ENCODE measurements at regions not wholly inside any gene's neighbourhood (a gene's known extent, or its start where the extent isn't known, plus 50 kb on each side); places are given as distances from the start of the nearest gene placed in this dataset.
A peak's percentile ranks its signal among the peaks of the same experiment; 100 is the strongest.

DNA sequence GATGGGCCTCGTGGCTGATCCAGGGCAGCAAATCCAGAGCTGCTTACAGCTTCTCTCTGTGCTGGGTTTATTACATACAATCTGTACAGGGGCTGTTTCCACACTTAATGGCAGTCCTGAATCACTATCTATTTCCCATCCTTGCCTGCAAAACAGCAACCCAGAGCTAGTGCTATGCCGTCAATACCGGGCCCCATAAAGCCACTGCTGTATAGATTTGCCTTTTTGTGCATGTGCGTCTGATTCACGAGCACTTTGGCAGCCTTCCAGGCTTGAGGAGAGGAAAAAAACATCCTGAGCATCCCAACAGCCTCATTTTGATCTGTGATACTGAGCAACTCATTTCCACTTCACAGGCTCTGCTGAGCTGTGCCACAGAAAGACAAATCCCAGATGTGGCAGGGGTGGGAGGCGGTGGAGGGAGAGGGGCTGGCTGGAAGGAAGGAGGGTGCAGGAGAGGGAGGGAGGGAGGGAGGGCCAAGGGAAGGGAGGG lies 65.2 kb upstream of the TARBP1 start:
- Histone ChIP-seq H3K9me3 (no peaks in the 10 kb centered on the region), H3K36me3 (no peaks in the 10 kb centered on the region), H3K27ac (replicated peaks in 1 of 4) (peak overlapping the region; percentile 92 to 99 (median 96)), H3K4me3 (no peak overlapping the region), H3K27me3 (no peaks in the 10 kb centered on the region), H3K4me1 (peaks cover 66 to 75% (median 74%) of the 10 kb centered on the region in 4 donors)
- intact Hi-C loops (cut with DNase I), result no loop called here
- 7% methylated on average over 6 of the region's 6 CpGs for WGBS
- no peak for DNase-seq (ENCODE audit: extremely low spot score)
- no peak for TF ChIP-seq POLR2A (IDR thresholded peaks at IDR 0.05; ENCODE audit: low read depth)
- peak; percentile 62 to 82 for TF ChIP-seq POLR2AphosphoS5 (IDR thresholded peaks at IDR 0.05)
- TF ChIP-seq, protein P1, sequence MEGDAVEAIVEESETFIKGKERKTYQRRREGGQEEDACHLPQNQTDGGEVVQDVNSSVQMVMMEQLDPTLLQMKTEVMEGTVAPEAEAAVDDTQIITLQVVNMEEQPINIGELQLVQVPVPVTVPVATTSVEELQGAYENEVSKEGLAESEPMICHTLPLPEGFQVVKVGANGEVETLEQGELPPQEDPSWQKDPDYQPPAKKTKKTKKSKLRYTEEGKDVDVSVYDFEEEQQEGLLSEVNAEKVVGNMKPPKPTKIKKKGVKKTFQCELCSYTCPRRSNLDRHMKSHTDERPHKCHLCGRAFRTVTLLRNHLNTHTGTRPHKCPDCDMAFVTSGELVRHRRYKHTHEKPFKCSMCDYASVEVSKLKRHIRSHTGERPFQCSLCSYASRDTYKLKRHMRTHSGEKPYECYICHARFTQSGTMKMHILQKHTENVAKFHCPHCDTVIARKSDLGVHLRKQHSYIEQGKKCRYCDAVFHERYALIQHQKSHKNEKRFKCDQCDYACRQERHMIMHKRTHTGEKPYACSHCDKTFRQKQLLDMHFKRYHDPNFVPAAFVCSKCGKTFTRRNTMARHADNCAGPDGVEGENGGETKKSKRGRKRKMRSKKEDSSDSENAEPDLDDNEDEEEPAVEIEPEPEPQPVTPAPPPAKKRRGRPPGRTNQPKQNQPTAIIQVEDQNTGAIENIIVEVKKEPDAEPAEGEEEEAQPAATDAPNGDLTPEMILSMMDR (IDR thresholded peaks at IDR 0.05), result no peak
- TF ChIP-seq EP300 (IDR thresholded peaks at IDR 0.05), result no peak

DNA sequence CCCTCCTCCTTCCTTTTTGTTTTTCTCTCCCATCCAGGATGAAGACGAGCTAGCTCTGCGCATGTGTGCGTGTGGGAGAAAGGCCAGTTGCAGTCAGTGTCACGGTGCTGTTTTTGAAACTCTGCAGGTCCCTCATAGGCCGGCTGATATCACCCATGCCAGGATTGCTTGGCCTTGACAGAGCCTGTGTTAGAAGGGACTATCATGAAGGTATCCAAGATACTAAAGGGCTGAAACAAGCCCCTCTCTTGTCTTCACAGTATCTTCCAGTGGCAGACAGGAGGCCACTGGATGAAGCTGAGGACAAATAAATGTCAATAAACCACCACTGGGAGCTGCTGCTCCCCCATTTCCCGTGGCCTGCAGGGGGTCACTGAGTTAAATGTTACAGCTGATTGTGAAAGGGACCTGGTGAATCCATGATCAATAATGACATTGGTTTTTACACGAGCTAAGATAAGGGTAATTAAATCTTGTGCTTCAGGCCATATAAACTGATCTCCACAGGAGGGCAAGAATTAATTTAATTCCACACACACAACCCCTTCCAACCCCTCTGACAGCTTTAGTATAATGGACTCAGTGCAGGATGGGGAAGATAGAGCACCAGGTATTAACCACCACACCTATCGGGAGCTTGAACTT lies 64.6 kb upstream of the TARBP1 start:
- no peak for DNase-seq (ENCODE audit: extremely low spot score)
- TF ChIP-seq EP300 (IDR thresholded peaks at IDR 0.05) (no peak), POLR2A (IDR thresholded peaks at IDR 0.05; ENCODE audit: low read depth) (no peak), POLR2AphosphoS5 (IDR thresholded peaks at IDR 0.05) (peak; percentile 76 to 92)
- TF ChIP-seq, protein P1 (IDR thresholded peaks at IDR 0.05), result peak in 1 of 3 experiments; percentile 23
- Histone ChIP-seq H3K36me3 (no peaks in the 10 kb centered on the region), H3K4me1 (peaks cover 71 to 81% (median 80%) of the 10 kb centered on the region in 4 donors), H3K27me3 (no peaks in the 10 kb centered on the region), H3K4me3 (no peak overlapping the region), H3K9me3 (no peaks in the 10 kb centered on the region), H3K27ac (replicated peaks in 1 of 4) (peak overlapping the region; percentile 92 to 99 (median 96))
- intact Hi-C loops (cut with DNase I), result no loop called here
- WGBS, result 40% methylated on average over 8 of the region's 8 CpGs

DNA sequence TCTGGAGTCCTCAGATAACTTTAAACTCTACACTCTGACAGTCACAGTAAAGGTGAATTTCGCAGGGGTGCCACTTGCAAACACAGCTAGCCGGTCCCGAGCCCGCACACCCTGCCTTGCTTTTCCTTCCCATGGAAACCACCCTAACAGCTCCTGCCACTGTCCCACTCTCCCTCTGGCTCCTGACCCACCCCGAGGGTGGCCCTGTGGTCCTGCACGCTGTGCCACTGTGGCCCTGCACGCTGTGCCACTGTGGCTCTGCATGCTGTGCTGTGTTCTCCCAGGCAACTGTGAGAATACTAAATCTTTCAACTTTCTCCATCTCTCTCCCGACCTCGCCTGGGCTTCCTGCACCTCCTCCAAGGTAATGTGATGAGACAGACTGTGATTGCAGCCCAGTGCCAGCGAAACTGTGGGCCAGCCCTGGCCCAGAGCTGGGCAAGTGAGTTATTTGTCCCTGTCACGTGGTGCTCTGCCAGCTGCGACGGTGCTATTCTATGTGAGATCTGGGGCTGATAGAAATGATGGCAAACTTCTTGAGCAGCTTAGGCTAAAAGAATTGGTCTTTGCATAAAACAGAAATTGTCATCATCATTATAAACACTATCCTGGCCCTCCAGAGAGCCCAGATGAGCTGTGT lies 63.4 kb upstream of the TARBP1 start:
- TF ChIP-seq EP300 (IDR thresholded peaks at IDR 0.05), result no peak
- TF ChIP-seq POLR2A (IDR thresholded peaks at IDR 0.05; ENCODE audit: low read depth), result no peak
- TF ChIP-seq, protein P1 (IDR thresholded peaks at IDR 0.05), result no peak
- no peak for TF ChIP-seq POLR2AphosphoS5 (IDR thresholded peaks at IDR 0.05)
- Histone ChIP-seq H3K4me1 (peaks cover 84 to 93% (median 92%) of the 10 kb centered on the region in 4 donors), H3K27me3 (no peaks in the 10 kb centered on the region), H3K9me3 (no peaks in the 10 kb centered on the region), H3K36me3 (no peaks in the 10 kb centered on the region), H3K4me3 (no peak overlapping the region), H3K27ac (replicated peaks in 1 of 4) (peak overlapping the region; percentile 92 to 99 (median 96))
- intact Hi-C loops (cut with DNase I), result no loop called here
- no peak for DNase-seq (ENCODE audit: extremely low spot score)
- 69% methylated on average over 9 of the region's 13 CpGs for WGBS

DNA sequence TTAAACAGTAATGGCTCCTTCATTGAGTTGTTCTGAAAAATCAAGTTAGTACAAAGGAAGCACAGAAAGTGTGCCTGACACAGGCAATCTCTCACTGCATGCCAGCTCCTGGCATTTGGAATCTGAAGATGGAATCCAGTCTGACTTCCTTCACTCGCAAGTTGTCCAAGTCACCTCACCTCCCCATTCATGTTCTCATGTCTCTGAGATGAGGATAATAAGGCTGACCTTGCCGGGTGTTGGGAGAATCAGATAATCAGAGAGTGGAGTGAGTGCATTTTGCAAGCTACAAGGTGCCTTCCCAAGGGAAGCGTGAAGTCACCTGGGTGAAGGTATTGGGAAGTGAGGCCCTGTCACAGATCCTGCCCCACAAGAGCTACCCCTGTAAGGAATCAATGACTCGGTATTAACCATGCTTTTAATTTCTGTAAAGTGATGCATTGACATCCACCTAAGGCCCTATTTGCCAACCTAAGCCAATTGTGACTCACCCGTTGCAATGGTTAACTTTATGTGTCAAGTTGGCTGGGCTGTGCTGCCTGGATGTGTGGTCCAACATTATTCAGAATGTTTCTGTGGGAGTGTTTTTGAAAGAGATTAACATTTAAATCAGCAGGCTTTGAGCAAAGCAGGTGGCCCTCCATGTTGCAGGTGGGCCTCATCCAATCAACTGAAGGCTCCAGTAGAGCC lies 62.5 kb upstream of the TARBP1 start:
- peak overlapping the region; percentile 92 to 99 (median 96) for H3K27ac ChIP-seq (replicated peaks in 1 of 4)

More for the DNA sequence above, 62.5 kb upstream of the TARBP1 start:
- H3K4me1 ChIP-seq, result peaks cover 93 to 100% (median 100%) of the 10 kb centered on the region in 4 donors
- no peaks in the 10 kb centered on the region for H3K36me3 ChIP-seq
- intact Hi-C loops (cut with DNase I), result no loop called here
- TF ChIP-seq, protein P1 (IDR thresholded peaks at IDR 0.05), result no peak
- no peak for TF ChIP-seq EP300 (IDR thresholded peaks at IDR 0.05)
- H3K9me3 ChIP-seq, result no peaks in the 10 kb centered on the region
- WGBS, result 71% methylated on average over 5 of the region's 5 CpGs
- no peak for DNase-seq (ENCODE audit: extremely low spot score)
- no peak overlapping the region for H3K4me3 ChIP-seq
- H3K27me3 ChIP-seq, result no peaks in the 10 kb centered on the region
